CD4-positive, alpha-beta T cell treated with Interleukin-1 beta for 1 hour (primary cell): ENCODE measurements at regions not wholly inside any gene's neighbourhood (a gene's known extent, or its start where the extent isn't known, plus 50 kb on each side); places are given as distances from the start of the nearest gene placed in this dataset.

Experiments
- DNase-seq, 2 donors: peaks; one replicate each; pipeline ENCODE4 v3.0.0-alpha.2; 2020 to 2022

DNA sequence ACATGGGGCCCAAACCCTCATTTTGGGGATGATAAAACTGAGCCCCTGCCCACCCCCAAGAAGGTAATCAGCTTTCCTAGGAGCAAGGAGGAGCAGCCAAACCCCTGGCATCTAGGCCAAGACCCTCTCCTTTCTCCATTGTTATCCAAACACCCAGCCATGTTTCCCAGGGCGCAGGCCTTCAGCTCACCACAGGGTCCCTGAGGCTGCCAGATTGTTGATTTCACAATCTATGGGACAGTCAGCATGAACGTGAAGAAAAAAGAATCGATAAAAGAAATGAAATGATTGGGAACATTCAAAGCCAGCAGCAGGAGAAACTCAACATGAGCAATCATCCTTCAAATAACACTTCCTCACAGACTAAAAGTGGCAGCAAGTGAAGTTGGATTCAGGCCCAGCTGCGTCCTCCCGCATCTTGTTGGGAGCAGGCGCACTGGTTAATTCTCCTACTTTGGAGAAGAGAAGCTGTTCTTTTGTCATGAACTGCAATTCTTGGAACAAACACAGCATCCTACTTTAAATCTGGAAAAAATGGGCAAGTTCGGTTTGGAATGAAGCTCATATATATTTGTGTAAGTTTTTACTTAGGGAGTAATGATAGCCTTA, 241.8 kb upstream of the PRDM1 start:
- no peak for DNase-seq

DNA sequence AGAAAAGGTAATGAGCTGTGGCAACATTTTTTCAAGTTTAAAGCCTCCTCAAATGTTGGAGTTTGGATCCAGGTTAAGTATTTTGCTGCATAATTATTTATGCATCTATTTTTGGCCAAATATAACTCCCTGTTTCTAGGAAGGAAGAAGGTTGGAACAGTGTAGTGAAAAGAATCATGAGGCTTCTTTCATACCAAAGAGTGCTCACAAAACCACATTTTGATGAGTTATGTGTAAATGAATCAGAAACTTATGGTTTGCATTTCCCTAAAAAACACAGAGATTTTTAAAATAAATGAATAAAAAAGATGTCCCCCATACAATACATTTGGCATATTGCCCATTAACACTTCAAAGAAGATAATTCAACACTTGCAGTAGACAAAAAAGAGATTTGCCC, 246.9 kb upstream of the PRDM1 start:
- DNase-seq = no peak

DNA sequence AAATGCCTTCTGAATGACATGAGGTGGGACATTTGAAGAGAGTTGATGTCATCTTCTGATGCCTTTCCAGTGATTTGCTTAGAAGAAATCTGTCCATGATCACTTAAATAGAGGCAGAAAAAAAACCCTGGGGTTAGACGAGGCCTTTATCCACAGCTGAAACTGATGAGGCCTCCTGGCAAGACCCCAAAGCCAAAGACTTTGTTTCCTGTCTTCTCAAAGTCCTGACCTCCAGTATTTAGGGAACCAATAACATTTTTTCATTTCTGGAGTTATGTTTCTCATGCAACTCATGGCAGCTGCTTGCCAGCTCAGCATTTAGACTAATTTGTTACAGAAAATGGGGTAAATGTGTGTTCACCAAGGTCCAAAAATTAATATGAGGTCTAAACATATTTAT, 248.0 kb upstream of the PRDM1 start:
- DNase-seq = no peak

DNA sequence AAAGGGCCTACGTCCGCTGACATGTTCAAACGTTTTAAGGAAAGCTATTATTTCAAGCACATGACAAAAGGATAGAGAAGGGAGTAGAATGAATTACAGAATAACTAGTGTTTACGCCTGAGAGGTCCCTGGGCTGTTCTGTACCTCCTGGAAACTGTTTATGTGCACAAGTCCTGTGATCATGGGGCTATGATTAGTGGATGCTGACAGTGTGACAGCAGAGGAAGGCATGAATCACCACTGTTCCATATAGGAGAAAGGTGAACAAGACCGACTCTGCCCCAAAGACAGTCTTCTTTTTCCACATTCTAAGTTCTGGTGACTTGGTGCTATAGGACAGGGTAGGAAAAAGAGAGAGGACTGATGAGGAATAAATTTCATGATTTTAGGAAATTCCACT, 249.2 kb upstream of the PRDM1 start:
- no peak for DNase-seq

DNA sequence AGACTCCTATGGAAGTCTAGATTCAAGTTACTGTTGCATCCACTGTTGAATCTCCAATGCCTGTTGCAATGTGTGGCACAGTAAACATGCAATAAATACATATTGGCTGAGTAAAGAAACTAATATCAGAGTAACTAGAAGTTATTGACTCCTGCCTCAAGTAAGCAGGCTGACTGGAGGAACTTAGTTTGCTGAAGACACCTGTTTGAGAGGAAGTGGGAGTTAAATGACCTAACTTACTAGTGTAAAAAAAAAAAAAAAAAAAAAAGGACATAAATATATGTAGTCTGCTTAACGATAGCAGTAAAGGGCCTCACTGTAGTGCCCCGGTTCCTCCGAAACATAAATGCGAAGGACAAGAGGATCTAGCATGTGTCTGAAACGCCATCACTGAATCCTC, 249.8 kb upstream of the PRDM1 start:
- DNase-seq = no peak

DNA sequence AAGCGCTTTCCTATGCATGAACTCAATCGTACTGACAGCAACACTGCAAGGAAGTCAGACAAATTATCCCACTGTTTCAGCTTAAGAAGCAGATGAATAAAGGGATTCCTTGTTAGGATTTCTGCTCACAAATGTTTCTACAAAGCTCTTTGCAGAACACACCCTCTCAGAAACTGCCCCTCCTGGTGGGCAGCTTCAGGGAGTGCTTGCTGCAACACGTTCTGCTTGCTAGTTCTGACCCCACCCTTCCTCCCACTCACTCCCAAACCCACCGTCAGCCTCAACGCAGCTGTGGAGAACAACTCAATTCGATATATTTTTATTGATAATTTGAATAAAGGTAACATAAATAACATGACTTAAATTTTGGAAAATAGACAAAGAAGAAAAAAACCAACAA, 250.8 kb upstream of the PRDM1 start:
- peak; percentile 6 to 30 for DNase-seq

DNA sequence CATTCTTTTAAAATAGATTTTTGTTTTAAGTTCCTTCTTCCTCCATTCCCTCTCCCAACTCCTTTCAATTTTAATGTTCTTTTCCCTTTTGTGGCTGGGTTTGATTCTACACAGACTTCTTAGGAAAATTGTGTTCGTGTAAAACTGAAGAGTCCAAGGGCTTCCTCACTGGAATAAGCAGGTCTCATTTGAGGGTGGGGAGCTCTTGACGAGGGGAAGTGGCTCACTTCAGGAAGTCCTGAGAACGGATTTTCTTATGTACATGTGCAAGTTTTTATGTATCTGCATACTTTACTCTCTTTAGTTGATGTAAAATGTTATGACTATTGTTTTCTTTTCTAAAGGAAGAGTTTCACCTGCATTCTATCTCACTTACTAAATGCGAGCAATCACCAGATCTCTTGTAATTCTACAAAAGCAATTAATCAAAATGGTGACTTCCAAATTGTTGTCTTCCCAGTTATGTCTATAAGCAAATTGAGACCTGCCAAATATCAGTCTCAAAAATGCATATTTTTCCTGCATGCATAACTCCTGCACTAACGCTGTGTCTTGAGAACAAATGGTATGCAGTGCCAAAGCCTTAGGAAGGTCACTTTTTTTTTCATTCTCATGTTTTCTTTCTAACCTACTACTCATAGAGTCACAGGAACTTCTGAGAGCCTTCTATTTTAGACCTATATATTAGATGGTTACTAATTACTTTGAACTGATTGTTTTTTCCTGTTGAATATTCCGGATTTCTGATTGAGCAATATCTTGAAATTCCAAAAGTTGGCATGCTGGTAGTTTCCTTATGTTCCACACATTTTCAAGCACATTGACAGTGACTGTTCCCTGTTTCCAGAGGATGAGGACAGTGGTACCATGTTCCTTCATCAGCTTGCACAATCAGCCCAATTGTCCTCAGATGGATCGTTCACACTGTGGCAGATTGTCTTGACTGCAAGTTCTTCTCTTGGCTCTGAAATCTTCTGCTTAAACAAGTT, 251.9 kb upstream of the PRDM1 start:
- DNase-seq = no peak

DNA sequence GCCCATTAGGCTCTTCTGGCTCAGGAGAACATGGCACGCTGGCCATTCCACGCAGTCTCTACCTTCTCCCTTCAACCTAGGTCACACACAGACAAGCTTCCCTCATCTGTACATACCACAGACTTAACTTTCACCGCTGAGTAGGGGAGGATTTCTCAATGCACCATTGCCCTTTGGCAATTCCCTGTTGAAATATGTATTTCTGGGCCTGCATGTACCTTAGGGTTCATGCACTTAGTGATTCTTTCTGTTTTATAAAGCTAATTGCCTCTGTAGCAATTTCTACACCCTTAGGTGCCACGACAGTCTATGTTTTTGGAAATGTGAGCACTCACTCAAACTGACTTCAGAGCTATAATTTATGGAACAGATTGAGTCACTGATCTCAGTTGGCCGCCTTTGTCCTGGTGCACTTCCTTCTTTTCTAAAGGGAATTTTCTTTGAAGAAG, 253.8 kb upstream of the PRDM1 start:
- DNase-seq = peak in 1 of 2 donors; percentile 12

DNA sequence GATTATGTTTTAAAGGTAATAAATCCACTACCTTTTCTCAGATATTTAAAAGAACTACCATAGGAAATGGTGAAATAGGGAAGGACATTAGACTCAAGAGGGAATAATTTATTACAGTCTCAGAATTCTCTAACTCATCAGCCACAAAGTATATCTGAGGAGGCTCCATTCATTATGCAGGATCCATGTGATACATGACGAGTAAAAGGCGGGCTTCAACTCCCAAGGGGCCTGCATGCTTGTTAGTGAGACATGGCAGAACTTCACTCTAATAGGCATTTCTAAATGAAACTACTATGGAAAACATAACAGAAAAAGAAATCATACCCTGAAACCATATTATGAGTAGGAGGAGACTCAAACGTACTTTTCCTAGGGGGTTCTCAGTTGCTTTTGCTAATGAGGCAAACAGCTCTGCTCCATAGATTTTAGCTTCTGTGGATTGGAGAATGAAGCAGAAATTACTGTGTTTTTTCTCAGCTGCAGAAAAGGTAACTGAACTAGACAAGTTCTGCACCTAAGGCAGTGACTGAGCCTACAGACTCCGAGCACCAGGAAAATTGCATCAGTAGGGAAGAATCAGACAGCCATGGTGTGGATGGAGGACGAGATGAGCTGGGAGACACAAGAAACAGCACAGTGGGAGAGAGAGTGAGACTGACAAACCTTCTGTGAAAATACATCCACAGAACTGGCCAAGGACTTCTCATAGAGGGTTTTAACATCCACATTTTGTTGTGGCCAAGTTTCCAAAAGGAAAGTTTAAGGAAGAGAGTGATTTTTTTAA, 254.6 kb upstream of the PRDM1 start:
- no peak for DNase-seq

DNA sequence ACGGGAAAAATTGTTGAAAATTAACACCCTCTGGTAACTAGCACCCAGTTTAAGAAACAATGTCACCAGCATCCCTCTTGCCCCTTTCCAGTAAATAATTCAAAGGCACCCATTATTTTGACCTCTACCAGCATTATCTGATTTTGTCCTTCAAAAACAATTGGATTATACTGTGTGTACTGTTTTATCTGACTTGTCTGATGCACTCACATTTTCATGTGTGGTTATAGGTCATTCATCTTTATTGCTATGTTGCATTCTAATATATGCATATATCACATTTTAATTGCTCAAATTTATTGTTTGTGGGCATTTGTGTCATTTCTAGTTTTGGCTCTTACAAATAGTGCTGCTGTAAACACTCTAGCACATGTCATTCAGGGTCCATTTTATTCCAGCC, 260.9 kb upstream of the PRDM1 start:
- no peak for DNase-seq

DNA sequence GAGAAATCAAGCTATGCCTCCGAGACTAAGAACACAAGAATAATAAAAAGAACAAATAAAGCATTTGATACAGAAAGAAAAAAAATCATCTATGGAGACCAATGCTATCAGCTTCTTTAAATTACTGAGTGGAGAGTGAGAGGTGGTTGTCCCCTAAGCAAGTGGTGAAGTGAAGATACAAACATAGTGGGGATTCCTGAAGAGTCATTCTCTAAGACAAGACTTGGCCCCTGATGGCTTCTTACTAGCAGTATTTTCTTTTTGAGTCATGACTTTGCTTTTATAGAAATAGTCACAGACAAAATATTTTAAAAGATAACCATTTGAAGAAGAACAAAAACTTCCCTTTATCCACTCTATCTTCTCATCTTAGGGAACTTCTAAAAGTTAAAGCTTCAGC, 261.4 kb upstream of the PRDM1 start:
- DNase-seq = no peak

DNA sequence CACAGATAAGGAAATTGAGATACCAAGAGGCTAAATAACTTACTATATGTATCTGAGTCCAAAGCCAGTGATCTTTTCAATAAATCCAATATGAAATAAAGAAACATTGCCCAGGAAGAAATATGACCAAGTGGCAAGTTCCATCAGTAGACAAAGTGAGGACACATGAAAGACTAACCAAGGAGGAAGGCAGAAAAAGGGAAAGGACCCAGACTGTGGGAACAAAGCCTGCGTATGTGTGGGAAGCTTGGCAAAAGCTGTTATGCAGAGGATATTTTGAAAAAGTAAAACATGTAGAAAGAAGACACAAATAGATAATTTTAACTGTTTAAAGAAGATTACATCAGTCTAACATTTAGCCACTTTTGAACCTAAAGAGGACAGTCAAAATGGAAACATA, 264.4 kb upstream of the PRDM1 start:
- DNase-seq = no peak

DNA sequence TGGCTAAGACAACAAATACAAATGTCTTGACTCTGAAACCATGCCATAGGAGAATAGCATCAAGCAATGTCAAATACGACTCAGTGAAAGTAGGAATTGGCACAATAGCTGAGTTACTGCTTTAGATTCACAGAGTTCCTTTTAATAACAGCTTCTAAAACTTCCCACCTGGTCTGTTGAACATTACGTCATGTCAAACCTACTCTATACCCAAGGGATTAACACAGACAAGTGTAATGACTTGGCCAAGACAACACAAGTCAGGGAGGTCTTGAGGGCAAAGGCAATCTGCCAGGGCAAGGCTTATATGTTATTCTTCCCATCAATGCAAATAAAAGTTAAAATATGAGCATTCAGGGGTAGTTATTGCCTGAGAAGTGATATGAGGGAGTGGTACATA, 265.1 kb upstream of the PRDM1 start:
- no peak for DNase-seq

DNA sequence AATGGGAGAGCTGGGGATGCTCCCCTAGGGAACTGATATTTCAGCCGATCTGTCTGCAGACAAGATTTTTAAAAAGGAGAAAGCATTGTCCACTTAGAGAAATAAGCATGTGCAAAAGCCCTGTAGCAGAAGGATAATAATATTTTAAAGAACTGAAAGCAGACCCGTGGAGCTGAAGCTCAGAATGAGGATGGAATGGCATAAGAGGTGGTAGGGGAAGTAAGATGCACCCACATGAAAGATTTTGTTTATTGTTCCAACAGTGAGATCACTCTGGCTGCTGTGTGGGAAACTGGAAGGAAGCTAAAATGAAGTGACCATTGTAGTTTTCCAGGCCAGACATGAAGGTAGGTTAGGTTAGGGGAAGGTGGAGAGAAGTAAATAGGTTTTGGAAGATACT, 266.4 kb upstream of the PRDM1 start:
- no peak for DNase-seq

DNA sequence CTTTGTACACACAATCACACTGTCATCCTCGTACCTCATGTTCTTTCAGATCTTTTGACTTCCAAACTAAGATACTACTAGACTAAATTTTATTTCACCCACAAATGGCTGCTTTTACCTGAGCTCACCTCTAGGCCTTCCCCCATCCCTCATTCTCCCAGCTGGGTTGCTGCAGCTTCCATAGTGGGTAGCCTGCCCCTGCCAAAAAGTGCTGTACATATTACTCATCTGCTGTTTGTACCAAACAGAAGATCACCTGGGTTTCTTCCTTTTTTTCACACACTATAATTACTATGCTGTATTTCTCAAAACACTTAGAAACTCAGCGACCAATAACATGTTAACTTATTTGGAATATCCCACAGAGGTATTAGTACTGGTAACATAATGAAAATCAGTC, 267.6 kb upstream of the PRDM1 start:
- DNase-seq = no peak

DNA sequence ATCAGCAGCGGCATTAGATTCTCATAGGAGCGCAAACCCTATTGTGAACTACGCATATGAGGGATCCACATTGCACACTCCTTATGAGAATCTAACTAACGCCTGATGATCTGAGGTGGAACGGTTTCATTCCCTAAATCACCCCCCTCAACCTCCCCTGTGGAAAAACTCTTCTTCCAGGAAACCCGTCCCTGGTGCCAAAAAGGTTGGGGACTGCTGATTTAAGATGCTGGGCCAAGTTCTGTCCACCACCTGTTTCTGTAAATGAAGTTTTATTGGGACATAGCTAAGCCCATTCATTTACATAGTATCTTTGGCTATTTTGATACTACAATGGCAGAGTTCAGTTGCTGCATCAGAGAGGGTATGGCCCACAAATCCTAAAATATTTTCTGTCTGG, 268.2 kb upstream of the PRDM1 start:
- DNase-seq = no peak

DNA sequence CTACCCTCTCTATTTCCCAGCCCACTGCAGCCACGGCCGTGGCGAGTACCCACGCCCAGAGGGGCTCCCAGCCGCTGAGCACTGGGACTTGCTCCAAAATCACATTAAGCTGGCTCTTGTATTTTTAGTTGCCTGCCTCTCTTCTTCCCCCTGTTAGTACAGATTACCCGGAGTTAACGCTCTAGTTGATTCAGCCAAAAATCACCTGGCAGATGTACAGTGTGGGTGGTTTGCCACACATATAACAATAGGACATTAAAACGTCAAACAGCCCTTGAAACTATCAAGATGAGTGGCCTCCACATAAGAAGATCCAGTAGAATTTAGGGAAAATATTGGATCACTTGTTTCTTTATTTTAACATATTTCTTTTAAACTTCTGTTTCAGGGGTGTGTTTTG, 268.8 kb upstream of the PRDM1 start:
- DNase-seq = no peak

DNA sequence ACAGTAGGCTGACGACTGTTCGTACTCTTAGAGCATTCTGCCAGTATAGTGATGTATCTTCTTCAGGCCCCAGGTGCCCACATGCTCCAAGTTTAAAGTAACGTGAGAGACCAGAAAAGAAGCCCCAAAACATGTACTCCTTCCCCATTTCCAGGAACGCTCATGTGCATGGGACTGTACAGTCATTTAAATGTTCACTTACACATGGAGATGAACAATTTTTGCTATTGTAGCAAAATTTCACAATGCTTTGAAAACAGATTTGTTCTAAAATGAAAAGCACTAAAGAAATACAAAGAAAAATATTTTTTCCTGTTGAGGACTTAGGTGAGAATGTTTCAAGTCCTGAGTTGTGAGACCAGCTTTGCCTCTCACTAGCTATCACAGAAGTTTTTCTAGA, 269.3 kb upstream of the PRDM1 start:
- DNase-seq = no peak

DNA sequence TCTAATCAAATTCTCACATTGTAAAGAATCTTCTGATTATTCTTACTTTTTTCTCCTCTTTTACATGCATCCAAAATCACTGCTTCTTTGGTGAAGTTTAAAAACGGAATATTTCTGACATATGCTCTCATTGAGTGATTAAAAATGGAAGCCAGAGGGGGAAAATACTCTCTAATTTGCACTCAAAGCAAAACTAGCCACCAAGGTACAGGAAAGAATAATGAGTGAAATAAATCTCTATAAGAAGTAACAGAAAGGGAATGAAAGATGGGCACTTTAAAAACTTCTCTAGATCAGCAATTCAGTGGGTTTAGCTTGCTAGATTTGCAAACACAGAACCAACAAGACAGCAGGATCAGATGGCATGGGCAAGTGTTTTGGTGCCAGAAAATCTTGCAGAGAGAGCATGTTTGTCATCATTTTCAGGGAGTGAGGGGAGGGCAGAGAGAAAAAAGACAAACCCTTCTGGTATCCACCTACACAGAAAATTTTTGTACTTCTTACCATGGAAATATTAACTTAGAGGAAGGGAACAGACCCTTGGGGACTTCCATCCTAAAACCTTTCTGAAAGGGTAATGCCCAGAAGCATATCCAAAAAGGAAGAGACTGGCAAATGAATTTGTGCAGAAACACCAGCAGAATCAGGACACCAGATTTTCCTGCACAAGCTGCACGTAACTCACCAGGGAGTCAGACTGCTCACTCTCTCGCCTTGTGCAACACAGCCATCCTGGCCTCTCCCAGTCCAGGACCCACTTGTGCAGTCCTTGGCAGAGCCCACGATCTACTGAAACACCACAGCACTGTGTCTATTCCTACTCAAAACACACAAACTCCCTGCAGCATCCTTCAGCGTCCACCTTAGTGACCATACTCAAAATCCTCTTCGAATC, 270.2 kb upstream of the PRDM1 start:
- no peak for DNase-seq

DNA sequence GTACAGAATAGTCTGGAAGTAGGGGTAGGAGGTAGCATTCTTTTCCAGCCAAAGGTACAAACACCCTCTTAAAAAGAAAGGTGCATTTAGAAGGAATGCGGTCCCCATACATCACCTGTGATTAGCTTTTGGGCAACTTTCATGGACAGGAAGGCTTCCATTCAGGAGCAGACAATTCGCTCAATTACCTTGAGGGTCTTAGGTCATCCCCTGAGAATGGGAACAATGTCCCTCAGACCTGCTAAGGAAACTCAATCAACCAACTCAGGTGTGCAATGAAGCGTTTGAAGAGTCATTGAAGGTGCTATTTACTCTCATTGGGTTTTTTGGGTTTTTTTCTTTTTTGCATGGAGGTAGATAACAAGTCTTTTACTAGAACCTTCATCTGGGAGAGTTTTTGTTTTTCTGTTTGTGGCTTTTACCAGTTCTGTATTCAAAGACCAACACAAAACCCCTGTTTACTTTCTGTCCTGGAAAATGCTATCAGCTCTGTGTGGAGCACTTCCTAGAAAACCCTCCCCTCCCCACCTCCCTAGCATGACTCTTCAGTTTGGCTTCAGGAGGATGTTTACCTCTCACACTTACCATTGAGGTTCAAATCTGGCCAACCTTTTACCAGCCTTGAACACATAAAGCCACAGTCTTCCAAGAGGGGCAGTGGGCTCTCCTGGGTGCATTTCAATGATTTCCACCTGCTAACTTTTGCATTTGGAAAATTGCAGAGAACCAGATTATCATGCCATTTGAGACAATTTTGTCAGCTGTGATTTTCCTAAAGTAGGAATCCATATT, 271.2 kb upstream of the PRDM1 start:
- no peak for DNase-seq

DNA sequence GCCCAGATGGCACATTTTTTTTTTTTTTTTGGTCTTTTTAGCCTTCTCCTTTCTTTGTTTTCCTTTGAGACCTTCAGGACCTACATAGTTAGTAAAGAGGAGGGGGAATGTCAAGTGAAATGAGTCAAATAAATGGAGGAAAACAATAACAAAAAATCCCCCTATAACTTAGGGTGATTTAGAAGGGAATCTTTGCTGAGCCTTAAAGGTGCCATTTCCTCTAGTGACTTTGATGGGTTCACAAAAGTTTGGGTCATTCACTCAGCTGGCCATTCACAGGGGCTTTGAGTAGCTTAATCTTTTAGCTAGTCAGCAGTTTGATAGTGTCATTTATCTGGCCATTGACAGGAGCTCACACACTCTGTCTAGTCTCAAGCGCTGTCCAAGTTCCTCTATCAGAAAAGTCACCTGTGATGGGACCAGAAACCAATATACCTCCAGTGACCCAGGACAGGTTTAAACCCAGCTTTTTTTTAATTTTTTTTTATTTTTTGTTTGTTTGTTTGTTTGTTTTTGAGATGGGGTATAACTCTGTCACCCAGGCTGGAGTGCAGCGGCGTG, 275.1 kb upstream of the PRDM1 start:
- DNase-seq = no peak
